CD4-positive, alpha-beta T cell treated with Interleukin-10 for 1 hour (primary cell): ENCODE measurements at regions not wholly inside any gene's neighbourhood (a gene's known extent, or its start where the extent isn't known, plus 50 kb on each side); places are given as distances from the start of the nearest gene placed in this dataset.
"Not testable (repeated sequence)": the region's sequence is repeated elsewhere in the genome, so short reads cannot be mapped to it uniquely, and the experiment has no call there.

ENCODE experiments used
- DNase-seq: peaks from one replicate; pipeline ENCODE4 v3.0.0-alpha.2; 2020

- no peak for DNase-seq
These were observed 52.2 kb upstream of the C10orf90 start for GRCh38 chr10:126722726-126723125.

GRCh38 chr10:126723226-126723625 is 52.7 kb upstream of the C10orf90 start:
- DNase-seq = no peak

GRCh38 chr10:126729314-126729870 is 58.9 kb upstream of the C10orf90 start:
- no peak for DNase-seq

- no peak for DNase-seq
These were observed 60.5 kb upstream of the C10orf90 start for GRCh38 chr10:126730856-126731609.

GRCh38 chr10:126731610-126731990 is 61.1 kb upstream of the C10orf90 start:
- no peak for DNase-seq

- no peak for DNase-seq
These were observed 61.8 kb upstream of the C10orf90 start for GRCh38 chr10:126732308-126732707.

GRCh38 chr10:126732868-126733267 is 62.4 kb upstream of the C10orf90 start:
- DNase-seq = no peak

GRCh38 chr10:126734015-126734414 is 63.5 kb upstream of the C10orf90 start:
- no peak for DNase-seq

- DNase-seq = no peak
These were observed 64.5 kb upstream of the C10orf90 start for GRCh38 chr10:126734967-126735366.

GRCh38 chr10:126736142-126736541 is 65.6 kb upstream of the C10orf90 start:
- DNase-seq = no peak

GRCh38 chr10:126736727-126737126 is 66.2 kb upstream of the C10orf90 start:
- no peak for DNase-seq

GRCh38 chr10:126738001-126738400 is 67.5 kb upstream of the C10orf90 start:
- DNase-seq = no peak

GRCh38 chr10:126744571-126744970 is 74.1 kb upstream of the C10orf90 start:
- DNase-seq = no peak

GRCh38 chr10:126749015-126749655 is 78.6 kb upstream of the C10orf90 start:
- peak; percentile 3 for DNase-seq

GRCh38 chr10:126754966-126755365 is 84.5 kb upstream of the C10orf90 start:
- DNase-seq = no peak

- DNase-seq = no peak
These were observed 88.4 kb upstream of the C10orf90 start for GRCh38 chr10:126758867-126759266.

GRCh38 chr10:126759531-126759930 is 89.0 kb upstream of the C10orf90 start:
- no peak for DNase-seq

- DNase-seq = not testable (repeated sequence)
These were observed 96.2 kb upstream of the C10orf90 start for GRCh38 chr10:126766646-126767045.

GRCh38 chr10:126770809-126771208 is 100.3 kb upstream of the C10orf90 start:
- DNase-seq = no peak

GRCh38 chr10:126776168-126776567 is 105.7 kb upstream of the C10orf90 start:
- DNase-seq = no peak

GRCh38 chr10:126777714-126778113 is 107.2 kb upstream of the C10orf90 start:
- DNase-seq = no peak

GRCh38 chr10:126781450-126782216 is 111.1 kb upstream of the C10orf90 start:
- no peak for DNase-seq

GRCh38 chr10:126783806-126784557 is 113.5 kb upstream of the C10orf90 start:
- no peak for DNase-seq
